HG03342 (cell line): ENCODE measurements at regions not wholly inside any gene's neighbourhood (a gene's known extent, or its start where the extent isn't known, plus 50 kb on each side); places are given as distances from the start of the nearest gene placed in this dataset.

Experiments used
- ATAC-seq: cut with Tn5 transposase; IDR thresholded peaks from one replicate; pipeline ENCODE4 v1.9.1; 2021; ENCODE audit warnings: mild to moderate bottlenecking, moderate library complexity; ENCODE audit not compliant: unreplicated experiment

DNA sequence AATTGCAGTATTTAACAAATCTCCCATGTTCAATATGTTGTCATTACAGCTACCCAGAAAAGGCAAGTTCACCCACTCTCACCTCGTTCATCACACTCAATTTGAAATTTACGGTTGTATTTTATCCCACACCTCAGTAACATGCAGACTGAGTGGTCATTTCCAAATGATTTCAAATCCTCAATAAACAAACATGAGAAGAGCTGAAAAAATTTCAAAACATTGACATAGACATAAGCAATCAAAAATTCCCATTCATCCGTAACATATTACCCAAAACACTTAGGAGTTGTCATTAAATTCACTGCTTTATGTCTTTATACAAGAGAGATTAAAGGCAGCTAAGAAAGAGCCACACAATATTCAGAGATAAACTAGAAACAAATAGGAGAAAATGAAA, 61.7 kb upstream of the NEBL start:
- no peak for ATAC-seq

DNA sequence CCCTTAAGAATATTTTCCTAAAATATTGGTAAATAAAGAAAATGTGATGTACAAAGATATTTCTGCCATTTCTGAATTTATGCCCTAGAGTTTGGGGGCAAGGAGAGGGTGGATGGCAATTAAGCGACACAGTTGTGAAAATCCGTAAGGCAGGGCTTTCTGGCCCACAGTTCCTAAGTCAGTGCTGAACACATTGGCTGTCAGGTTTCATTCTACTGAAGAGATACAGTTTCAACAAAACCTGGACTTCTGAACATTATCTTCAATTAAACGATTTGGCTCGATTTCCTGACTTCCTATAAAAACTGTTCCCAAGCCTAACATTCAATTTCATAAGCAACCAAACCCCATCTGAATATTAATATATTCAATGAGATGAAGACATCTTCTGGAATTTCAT, 61.1 kb upstream of the NEBL start:
- no peak for ATAC-seq

DNA sequence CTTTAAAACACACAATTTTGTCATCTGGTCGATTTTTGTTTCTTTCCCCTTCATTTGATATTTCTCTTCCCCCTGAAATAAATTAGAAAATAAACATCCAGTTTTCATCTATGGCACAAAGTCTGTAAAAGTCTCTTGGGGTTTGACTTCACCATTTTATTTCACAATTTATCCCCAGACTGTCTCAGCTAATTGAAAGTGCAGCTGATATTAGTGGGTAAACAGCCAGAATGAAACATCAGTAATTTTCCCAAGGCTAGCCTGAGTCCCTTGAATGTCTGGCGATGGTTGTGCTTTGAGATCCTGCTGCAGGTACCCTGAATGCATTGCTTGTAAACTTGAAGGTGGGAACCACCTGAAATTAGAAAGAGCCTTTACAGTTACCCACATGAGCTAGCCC, 60.6 kb upstream of the NEBL start:
- no peak for ATAC-seq

- no peak for ATAC-seq
Measured at GRCh38 chr10:20956843-20957242, 59.7 kb upstream of the NEBL start.

DNA sequence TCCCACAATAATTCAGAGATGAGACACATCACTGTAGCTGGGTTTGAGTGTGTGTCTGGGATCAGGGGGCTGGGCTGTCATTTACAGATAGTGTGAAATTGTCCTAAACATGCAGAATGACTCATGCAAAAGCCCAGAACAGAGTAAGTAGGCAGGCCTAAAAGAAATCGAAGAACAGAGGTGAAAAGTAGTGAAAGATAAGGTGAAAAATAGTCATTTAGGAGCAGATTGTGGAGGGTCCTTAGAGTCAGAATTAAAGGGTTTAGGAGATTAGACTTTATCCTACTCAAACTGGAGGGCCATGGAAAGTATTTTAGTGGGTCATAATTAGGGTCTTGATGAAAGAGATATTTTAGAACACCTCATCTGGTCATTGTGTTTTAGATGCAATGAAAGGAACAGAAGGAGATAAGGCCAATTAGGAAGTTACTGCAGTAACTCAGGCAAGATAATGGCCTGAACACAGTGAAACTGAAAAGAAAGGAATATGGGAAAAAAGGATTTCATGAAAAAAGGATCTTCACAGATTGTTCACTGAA, 58.3 kb upstream of the NEBL start:
- no peak for ATAC-seq

GRCh38 chr10:20954519-20954918, 57.4 kb upstream of the NEBL start:
- ATAC-seq, result no peak

- ATAC-seq, result no peak
Measured at GRCh38 chr10:20953120-20953519, 56.0 kb upstream of the NEBL start.

DNA sequence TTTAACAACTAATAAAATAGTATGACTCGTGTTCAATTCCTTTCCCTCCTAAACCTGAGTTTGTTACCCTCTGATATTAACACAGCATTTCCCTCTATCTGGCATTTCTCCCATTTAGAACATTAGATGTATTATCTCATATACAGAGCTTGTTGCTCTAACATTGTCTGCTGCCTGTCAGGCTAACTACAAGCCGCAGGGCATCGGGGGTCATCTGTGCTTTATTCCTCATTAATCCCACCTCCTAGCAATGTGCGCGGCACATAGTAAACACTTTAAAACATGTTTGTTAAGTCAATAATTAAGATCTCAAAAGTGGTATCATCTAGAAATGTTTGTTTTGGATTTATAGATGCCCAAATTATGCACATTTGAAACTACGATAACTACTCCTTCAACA, 52.9 kb upstream of the NEBL start:
- no peak for ATAC-seq

DNA sequence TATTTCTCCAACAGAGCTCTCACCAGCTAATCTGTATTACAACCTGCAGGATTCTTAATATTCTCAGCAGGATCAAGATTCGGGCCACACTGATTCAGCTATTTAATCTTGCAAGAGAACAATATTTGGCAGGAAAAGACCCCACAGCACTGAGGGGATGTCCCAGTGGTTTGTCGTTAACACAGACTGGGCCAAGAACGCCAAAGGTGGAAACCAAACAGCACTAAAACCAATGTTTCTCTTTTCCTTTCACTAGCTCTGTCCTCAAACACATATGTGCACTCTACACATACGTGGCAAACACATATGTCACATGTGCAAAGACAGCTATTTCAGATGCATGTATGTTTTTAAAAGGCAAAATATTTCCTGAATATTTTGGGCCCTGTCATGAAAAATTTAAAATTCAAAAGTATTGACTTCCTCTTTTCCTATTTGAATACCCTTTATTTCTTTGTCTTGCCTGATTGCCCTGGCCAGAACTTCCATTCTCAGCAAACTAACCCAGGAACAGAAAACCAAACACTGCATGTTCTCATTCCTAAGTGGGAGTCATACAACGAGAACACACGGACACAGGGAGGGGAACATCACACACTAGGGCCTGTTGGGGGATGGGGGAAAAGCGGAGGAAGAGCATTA, 51.7 kb upstream of the NEBL start:
- peak; percentile 81 for ATAC-seq
